CD4-positive, alpha-beta T cell treated with Interleukin-12 subunit alpha and Interleukin-12 subunit beta, for 1 hour (primary cell): ENCODE measurements at regions not wholly inside any gene's neighbourhood (a gene's known extent, or its start where the extent isn't known, plus 50 kb on each side); places are given as distances from the start of the nearest gene placed in this dataset.

Experiments used
- DNase-seq: peaks from one replicate; pipeline ENCODE4 v3.0.0-alpha.2; 2020

DNA sequence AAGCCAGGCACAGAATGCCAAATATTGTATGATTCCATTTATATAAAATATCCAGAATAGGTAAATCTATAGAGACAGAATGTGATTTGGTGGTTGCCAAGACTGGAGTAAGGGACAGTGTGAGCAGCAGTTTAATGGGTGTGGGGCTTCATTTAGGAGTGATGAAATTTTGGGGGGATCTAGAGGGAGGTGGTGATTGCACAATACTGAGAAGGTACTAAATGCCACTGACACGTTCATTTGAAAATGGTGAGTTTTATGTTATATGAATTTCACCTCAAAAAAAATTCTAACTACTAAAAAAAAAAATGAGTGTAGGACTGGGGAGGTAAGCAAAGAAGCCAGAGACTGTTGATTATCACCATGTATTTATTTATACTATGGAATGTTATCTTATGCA lies 974.5 kb upstream of the ZEB2 start:
- no peak for DNase-seq

DNA sequence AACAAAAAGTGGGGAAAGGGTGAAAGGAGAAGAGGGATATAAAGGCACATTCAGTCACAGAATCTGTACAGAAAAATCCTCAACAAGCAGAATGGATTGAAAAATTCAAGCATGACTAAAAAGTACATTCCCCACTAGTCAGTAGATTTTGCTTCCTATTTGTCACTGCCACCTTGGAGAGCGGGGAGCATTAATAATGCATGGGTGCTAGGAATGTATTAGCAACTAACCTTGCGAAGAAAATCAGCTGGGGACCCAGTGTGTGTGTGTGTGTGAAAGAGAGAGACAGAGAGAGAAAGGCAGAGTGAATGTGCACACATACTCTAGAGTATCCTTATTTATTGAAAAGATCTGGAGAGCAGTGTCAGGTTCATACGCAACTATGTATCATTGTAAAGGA lies 968.7 kb upstream of the ZEB2 start:
- DNase-seq, result no peak

DNA sequence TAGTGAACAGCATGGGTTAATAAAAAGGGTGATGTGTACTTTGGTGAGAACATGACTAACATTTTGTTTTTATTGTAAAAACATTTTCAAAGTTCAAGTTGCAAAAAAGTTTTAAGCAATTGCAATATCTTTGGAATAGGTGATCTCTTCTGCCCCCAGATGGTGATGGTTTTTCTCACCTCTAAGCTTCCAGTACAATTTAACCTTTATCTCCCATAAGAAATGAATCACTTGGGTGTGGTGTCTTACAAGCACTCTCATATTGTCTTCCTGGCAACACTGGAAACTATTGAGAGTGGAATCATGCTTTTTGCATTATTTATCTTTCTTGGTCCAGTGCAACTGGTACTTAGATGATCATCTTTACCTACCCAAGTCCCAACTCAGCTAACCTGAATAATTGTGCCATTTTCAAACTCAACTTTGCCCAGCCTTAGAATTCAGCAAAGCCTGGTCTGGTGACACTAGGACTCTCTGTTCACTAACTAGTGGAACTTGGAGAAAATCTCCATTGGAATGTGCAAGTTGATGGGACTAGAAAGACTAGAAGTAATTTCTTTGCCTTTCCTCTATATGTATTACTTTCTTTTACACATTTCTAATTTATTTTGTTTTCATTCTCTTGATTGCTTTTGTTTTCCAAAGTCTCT lies 964.7 kb upstream of the ZEB2 start:
- DNase-seq, result peak; percentile 2

DNA sequence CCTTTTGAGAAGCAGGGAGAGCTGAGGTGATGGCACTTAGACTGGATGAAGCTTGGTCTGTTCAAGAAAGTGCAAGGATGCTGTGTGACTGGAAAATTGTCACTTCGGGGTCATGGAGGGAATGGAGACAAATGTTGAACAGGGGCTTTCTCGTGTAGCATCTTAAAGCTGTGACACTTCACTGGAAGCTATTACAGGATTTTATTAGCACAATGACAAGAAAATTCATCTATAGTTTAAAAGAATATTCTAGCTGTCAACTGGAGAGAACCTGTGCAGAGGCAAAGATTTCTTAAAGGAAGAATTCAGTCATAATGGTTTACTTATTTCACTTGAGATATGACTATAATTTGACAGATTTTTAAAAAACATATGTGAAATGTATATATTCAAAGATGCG lies 963.9 kb upstream of the ZEB2 start:
- DNase-seq, result no peak

DNA sequence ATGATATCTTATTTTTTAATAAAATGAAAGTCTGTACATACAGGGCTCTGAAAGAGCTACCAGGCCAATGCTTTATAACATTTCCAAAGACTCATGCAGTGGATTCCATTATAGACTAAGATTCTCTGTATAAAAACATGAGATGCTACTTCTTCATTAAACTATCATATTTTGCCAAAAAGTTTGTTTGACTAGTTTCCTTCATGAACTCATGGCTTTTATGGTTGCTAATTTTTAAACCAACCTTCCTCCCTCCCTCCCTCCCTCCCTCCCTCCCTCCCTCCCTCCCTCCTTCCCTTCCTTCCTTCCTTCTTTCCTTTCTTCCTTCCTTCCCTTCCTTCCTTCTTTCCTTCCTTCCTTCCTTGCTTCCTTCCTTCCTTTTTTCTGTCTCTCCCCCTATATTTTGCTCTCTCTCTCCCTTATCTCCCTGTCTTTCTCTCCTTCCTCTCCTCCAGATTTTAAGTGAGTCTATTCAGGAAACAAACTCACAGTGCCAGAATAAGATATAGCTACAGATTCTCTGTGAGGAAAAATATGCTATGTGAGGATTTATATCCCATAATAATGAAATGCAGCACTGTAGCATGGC lies 961.5 kb upstream of the ZEB2 start:
- DNase-seq, result no peak

DNA sequence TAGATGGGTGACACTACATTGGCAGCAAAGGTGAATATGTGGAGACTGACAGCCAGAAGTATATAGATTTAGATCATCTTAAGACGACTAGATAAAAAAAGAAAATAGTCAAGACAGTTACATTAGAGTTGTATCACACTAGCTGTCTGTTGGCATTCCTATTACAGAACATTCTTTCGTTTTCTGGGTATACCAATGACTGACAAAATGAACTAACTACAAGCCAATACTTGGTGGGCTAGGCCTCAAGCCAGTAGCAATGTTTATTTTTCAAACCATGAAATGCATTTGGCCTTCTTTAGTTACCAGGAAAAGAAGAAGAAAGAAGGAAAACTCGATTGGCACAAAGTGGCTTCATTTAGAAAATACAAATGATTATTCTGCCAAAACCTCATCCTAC lies 944.9 kb upstream of the ZEB2 start:
- no peak for DNase-seq

DNA sequence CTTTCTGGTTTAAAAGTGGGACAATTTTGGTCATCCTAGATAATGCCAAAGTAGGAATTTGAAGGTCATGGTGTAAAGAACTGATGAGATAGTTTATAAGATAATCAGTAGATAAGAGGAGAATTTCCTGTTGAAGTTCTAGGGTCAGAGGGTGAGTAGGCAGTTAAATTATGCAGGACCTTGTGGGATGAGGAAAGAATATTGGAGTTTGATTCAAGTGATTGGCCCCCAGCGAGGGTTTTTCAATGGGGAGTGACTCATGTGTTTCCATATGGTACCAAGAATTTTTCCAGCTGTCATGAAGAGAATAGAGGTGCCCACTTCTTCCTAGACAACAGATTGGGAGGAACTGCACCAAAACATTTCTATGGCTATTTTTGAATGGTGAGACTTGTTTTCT lies 940.2 kb upstream of the ZEB2 start:
- no peak for DNase-seq

DNA sequence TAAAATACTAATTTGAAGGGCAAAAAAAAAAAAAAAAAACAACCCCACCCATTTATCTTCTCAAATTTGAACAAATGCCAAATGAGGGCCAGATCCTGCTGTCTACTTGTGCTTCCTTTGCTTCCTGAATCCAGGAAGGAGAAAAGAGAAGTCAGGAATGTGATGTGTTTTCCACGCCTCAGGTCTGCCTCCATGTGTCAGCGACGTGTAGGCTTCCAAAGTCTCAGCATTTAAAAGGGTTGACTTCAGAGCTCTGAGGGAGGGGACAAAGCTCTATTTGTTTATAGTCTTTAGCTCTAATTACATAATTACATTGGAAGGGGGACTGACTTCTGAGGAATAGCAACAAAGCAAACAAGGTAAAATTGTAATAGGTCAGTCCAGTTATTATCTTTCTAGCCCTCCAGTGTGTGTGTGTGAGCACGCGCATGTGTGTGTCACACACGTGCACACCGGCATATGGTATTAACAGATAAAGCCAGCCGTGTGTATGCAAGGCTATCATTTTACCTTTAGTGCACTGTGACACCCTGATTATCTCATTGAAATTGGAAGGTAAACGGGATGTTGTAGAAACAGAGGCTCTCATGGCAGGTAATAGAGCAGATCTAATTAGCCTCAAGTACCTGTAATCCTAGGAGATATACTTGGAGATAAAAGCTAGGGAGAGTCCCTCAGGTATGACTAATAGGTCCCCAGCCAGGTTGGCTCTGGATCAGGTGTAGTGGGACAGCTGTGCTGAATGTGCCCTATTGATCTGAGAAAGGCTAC lies 911.4 kb upstream of the ZEB2 start:
- DNase-seq, result no peak

DNA sequence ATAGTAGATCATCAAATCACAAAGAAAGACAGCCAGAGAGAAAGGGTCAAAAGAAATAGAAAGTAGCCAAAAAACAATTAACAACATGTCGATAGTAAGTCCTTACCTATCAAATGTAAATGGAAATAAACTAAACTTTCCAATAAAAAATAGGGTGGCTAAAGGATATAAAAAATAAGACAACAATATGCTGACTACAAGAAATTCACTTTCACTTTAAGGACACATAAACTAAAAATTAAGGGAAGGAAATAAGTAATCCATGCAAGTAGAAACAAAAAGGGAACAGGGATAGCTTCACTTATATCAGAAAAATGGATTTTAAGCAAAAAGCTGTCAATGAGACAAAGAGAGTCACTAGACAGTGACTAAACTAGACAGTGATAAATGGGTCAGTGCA lies 903.9 kb upstream of the ZEB2 start:
- no peak for DNase-seq

DNA sequence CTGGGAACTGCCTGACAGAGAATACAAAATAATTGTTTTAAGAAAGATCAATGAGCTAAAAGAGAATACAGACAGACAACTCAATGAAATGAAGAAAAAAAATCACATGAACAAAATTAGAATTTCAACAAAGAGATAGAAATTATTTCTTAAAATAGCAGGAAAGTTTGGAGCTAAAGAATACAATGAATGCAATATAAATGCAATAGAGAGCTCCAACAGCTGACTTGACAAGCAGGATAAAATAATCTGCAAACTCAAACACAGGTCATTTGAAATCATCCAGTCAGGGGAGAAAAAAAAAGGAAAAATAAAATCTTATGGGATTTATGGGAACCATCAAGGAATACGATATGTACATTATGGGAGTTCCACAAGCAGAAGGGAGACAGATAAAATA lies 902.7 kb upstream of the ZEB2 start:
- no peak for DNase-seq

DNA sequence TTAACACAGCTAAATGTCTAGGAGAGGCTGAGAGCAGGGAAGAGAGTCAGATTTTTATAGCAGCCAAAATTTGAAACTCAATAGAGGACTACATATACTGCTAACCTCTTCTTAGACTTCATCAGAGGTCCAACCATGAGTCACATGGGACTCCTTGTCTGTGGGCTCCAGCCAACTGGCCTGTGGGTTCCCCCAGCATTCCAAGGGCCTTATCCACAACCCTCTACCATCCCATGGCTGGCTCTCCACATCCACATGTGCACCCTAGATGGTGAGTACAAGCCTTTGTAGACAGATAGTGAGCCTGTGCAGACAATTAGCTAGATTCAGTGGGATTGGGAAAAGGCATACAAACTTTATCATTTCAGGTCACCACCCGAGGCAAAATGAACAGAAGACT lies 901.9 kb upstream of the ZEB2 start:
- DNase-seq, result no peak

DNA sequence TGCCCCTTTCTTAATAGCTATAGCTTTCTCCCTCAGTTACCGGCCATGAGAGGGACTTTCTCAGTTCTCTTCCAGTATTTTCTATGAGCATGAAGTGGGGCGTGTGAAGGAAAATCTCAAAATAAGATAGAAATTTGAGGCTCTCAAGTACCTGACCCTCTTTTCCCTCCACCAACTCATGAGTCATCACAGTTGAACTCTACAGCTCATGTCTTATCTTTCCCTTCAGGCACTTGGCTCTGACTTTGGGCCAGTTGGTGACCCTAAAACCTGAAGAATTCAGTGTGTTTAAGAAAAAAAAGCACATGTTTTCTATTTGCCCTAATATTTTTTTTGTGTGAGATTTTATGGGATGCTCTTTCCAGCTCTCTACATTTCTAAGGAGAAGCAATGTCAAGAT lies 896.7 kb upstream of the ZEB2 start:
- DNase-seq, result no peak

DNA sequence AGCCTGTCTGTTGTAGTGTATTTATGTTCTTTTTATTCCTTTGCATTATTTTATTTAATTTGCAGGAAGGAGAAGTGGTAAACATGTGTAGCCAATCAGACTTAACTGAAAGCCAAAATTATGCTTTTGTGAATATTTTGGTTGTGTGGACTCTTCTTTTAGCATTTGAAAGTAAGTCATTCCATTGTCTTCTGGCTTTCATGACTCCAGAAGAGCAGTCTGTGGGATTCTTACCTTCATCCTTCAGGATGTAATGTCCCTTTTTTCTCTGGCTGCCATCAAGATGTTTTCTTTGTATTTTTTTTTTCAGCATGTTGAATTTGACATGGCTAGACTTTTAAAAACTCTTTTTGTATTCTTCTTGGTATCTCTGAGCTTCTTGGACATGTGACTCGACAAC lies 895.2 kb upstream of the ZEB2 start:
- no peak for DNase-seq

DNA sequence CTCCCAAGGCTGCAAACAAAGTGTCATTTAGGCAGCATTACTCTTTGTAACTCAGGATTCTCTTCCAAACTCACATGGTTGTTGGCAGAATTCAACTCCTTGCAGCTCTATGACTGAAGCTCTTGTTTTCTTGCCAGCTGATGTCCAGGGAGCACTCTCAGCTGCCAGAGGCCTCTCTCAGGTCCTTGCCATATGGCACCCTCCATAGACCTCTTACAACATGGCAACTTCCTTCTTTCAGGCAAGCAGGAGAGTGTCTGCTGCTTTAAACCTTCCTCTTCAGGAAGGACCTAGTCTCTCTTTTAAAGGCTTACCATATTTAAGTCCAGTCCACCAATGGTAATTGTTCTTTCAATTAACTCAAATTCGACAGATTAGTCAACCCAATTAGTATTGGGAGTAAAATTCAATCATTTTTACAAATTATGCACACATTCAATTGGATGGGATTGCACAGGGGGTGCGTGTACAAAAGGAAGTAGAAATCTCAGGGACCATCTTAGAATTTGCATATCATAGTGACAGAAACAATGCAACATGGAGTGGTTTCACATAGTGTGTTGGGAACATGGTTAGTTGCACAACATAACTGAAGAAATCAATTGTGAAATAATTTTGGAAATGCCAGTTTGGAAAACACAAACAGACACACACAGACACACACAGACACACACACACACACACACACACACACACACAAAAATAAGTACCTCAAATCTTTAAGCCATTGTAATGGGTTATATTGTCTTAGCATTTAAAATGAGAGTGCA lies 893.5 kb upstream of the ZEB2 start:
- DNase-seq, result no peak

DNA sequence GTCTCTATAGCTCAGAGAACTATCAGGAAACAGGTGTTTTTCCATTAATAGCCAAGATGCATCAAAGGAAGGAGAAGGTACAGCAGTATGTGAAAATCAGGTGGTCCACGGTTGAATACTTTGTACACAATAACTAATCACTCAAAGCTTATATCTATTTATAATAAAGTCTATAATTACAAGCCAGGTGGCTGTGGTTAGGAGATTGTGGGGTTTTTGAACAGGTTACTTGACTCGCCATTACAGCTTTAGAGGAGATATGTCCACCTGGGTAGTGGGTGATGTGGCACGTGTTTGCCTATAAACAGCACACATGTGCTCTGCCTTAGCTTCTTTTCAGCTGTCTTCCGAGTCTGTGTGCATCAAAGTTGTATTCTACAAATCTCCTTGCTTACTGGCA lies 892.2 kb upstream of the ZEB2 start:
- no peak for DNase-seq

DNA sequence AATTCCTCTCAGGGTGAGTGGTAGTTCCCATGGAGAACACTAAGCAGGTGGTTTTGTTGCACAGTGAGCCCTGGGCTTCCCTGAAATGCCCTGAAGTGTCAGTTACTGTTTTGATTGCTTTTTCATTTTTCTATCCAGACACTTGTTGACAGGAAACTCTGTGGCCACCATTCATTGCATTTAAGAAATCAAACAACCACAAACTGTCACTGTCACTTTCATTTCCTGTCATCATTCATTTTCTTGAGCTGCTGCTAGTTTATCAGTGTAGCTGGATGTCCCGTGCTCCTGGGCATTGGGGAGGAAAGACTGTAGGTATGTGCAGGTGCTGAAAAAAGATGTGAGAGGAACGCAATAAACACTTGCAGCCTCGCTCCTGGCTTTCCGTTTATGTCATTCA lies 891.6 kb upstream of the ZEB2 start:
- peak; percentile 11 for DNase-seq

DNA sequence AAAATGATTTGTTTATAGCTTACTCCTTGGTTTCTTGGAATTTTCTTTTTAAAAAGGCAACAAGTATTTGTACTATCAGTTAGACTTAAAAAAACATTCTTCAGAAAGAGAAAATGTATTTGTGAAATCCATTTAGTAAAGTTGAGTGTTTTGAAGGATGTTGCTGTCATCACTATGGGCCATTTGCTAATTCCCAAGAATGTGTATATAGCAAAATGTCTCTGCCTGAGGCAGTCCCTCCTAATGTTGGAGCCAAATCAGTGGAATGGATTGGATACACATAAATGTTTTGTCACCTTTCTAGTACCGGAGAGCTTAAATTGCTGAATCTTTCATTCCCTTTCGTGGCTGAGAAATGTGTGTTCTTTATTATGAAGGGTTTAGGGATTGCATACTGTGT lies 890.2 kb upstream of the ZEB2 start:
- no peak for DNase-seq

DNA sequence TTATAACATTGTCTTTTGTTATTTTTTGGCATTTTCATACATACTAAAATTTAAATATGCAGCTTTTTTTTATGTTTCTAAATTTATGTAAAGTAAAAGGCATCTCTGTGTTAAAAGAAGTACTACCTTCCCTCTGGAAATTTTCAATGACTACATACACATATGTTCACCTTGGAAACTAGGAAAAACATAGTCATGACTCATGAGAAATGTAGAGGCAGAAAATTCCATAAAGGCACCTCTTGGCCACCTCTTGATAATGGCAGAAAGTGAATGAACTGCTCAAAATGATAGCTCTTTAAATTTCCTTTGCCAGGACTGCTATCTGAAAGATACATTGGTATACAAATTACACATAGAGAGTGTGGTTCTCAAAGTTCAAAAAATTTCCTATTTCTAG lies 889.1 kb upstream of the ZEB2 start:
- no peak for DNase-seq

DNA sequence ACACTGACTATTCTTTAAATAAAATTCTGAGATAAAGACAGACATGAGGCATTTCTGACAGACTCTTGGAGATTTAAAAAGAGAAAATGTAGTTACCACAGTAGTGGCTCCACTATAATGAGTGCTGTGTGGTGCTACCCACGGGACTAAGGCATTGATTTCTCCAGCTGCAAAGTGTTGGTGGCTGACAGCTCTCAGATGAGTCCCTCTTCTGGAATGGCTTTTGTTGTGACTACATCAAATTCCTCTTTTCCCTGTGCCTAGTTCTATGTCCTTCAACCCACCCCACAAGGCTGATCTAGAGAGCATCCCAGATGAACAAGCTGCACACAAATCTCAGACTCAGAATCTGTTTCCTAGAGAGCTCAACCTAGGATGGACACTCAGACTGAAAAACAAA lies 884.8 kb upstream of the ZEB2 start:
- no peak for DNase-seq

DNA sequence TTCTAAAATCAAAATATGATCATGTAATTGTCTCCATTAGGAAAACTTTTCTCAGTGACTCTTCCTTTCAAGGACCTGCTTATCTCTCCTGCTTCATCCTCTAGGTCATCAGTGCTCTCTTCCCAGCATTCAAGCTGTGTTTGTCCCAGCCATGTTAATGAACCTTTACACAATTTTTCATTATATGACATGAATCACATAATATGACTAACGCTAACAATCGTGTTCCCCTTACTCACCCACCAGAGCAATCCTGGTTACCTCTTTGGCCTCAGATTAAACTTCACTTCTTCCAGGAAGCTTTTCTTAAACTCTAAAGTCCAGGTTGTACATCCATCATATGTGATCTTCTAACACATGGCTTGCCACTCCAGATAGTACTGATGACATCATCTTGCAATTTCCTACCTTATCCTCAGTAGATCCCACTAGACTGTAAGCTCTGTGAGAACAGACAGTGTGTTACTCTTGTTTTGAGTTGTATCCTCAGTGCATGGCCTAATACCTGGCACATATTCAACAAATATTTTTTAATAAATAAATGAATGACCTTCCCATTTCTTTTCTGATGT lies 882.9 kb upstream of the ZEB2 start:
- no peak for DNase-seq

DNA sequence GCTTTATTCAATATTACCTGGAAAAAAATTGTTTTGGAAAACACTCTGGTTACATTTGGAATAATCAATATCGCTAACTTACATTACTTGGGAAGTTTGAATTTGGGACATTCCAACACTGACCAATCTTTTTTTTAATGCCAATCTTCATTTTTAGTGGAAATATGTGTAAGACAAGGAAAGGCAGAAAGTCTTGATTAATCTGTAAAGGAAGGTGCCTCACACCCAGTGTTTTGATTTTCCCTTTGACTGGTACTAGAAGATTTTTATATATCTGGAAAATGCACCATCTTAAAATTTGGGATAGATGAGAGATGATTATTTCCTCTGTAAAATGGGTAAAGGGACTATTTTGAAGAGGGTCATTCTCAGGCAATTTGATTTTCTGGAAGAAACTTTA lies 879.2 kb upstream of the ZEB2 start:
- DNase-seq, result no peak

DNA sequence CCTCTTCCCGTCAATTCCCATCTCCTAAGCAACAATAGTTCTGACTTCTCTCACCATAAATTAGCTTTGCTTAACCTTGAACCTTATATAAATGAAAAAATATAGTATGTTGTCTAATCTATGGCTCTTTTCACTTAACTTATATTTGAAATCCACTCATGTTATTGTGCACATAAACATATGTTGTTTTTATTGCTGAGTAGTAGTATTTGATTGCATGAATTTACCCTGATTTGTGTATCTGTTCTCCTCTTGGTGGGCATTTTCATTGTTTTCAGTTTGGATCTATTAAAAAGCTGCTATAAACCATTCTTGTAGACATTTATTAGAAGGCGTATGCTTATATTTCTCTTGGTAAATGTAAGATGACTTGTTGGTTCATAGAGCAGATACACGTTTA lies 874.3 kb upstream of the ZEB2 start:
- no peak for DNase-seq

DNA sequence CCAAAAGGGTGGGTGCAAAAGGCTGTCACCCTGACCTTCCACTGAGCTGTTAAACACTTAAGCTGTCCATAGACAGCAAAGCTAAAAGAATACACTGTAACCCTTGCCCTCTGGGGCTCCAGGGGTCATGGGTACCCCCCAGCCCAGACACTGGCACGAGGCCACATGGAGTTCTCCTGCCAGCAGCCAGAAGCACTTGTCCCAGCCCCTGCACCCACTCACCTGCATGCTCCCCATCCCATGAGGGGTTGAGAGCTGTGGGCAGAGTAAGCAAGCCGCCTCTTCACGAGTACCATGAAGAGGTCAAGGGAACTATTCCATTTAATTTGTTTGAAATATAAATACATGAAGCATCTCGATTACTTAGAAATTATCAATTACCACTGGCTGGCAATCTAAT lies 867.1 kb upstream of the ZEB2 start:
- DNase-seq, result no peak

DNA sequence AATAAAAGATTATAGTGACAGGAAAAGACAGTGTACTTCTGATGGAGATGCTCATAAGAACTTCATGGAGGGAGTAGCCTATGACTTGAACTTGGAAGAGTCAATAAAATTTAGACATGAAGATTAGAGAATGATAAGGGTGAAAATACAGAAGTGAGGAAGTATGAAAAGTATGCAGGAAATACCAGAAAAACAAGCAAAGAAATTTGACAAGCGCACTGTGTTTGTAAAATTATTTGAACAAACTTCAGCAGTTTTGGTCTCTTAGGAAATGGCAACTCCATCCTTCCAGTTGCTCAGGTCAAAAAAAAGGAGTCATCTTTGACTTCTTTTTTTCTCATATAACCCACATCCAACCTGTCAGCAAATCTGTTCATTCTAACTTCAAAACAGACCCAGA lies 864.0 kb upstream of the ZEB2 start:
- DNase-seq, result no peak
